ENCODE measurements at regions not wholly inside any gene's neighbourhood (a gene's known extent, or its start where the extent isn't known, plus 50 kb on each side); places are given as distances from the start of the nearest gene placed in this dataset.

- Histone ChIP-seq H3K4me2 (ENCODE audit: low read length) (no peak overlapping the region), H2AFZ (ENCODE audit: low read depth, low read length, poor library complexity, severe bottlenecking) (no peak overlapping the region), H3K9me2 (ENCODE audit: insufficient read depth) (no peaks in the 10 kb centered on the region), H4K20me1 (ENCODE audit: insufficient read depth) (no peaks in the 10 kb centered on the region), H3K4me3 (replicated peaks in 1 of 2; ENCODE audit: low read depth in 1 of 2, low read length in 2 of 2) (no peak overlapping the region), H3K27ac (ENCODE audit: low read depth, low read length) (no peak overlapping the region), H3K4me1 (ENCODE audit: control insufficient read depth in 1 of 2, insufficient read depth in 2 of 2, low read length in 2 of 2) (no peaks in the 10 kb centered on the region), H3K79me2 (ENCODE audit: insufficient read depth, low read length) (no peaks in the 10 kb centered on the region), H3K9me3 (ENCODE audit: control insufficient read depth in 1 of 2, insufficient read depth in 1 of 2, low read depth in 1 of 2, low read length in 2 of 2) (no peaks in the 10 kb centered on the region), H3K9ac (ENCODE audit: low read length) (no peak overlapping the region), H3K36me3 (ENCODE audit: control insufficient read depth in 1 of 2, insufficient read depth in 2 of 2, low read length in 2 of 2) (no peaks in the 10 kb centered on the region), H3K27me3 (ENCODE audit: insufficient read depth, low read length) (no peaks in the 10 kb centered on the region)
- ChIA-PET CTCF (no interaction called here), RAD21 (ENCODE audit: low non-redundant PET in 1 of 2, low total read pairs in 2 of 2, uncharacterized antibody in 2 of 2, unreplicated experiment in 2 of 2) (no interaction called here), POLR2A (no interaction called here)
- ATAC-seq (no peak), DNase-seq (ENCODE audit: low read depth, low spot score) (no peak)
- no TSS peak for BruUV-seq (replicated peaks)
- TF ChIP-seq JUND (IDR thresholded peaks at IDR 0.05) (no peak), CEBPB (IDR thresholded peaks at IDR 0.05; ENCODE audit: low read depth) (no peak), EZH2phosphoT487 (IDR thresholded peaks at IDR 0.05; ENCODE audit: borderline replicate concordance) (no peak), ELF1 (IDR thresholded peaks at IDR 0.05; ENCODE audit: borderline replicate concordance, low read depth) (no peak), EZH2 (IDR thresholded peaks at IDR 0.05) (no peak), TCF7L2 (IDR thresholded peaks at IDR 0.05; ENCODE audit: borderline replicate concordance, extremely low read depth, insufficient read depth, insufficient read length) (no peak), CTCF (IDR thresholded peaks at IDR 0.05 in 2 of 3, conservative IDR thresholded peaks at IDR 0.05 in 1 of 3; ENCODE audit: borderline replicate concordance in 1 of 3, insufficient read depth in 1 of 3, low read depth in 2 of 3, low read length in 2 of 3) (no peak), ATF3 (IDR thresholded peaks at IDR 0.05) (no peak), MAX (IDR thresholded peaks at IDR 0.05) (no peak), EGR1 (IDR thresholded peaks at IDR 0.05; ENCODE audit: low read depth) (no peak), SIN3A (IDR thresholded peaks at IDR 0.05; ENCODE audit: low read depth) (no peak), ZNF274 (IDR thresholded peaks at IDR 0.05; ENCODE audit: low read depth, low read length) (no peak), CBX3 (IDR thresholded peaks at IDR 0.05; ENCODE audit: low read depth) (no peak), SRF (IDR thresholded peaks at IDR 0.05; ENCODE audit: low read depth) (no peak), POLR2AphosphoS5 (IDR thresholded peaks at IDR 0.05; ENCODE audit: low read depth, low read length) (no peak), ZFX (IDR thresholded peaks at IDR 0.05) (no peak), POLR2A (IDR thresholded peaks at IDR 0.05; ENCODE audit: borderline replicate concordance, extremely low read depth, insufficient read depth, insufficient read length) (no peak)
- intact Hi-C loops (cut with micrococcal nuclease) = no loop called here
Observed at GRCh38 chr1:63238721-63239120, 83.6 kb upstream of the FOXD3 start.
